HCT116 (cell line): ENCODE measurements at regions not wholly inside any gene's neighbourhood (a gene's known extent, or its start where the extent isn't known, plus 50 kb on each side); places are given as distances from the start of the nearest gene placed in this dataset.

Source experiments
- ATAC-seq: fragments of 200-7000 bp; cut with Tn5 transposase; 2 replicates; pipeline ENCODE4 v1.9.1; 2020; ENCODE audit warnings: mild to moderate bottlenecking, moderate library complexity
- BruUV-seq: library from RNA; stranded (reverse); fragments of 400-500 nt; replicated peaks from 2 replicates; lab custom pipeline; 2021; lab: Mats Ljungman, UMichigan
- CTCF ChIA-PET: fragments of 300-600 bp; sonication (Branson Sonifier 250); formaldehyde crosslinking; loops from one replicate; lab custom pipeline; 2021; ENCODE audit warnings: antibody characterized with exemption; lab: Charles Lee
- POLR2A ChIA-PET: fragments of 300-600, 350-600 bp; sonication (Branson Sonifier 250); formaldehyde crosslinking; loops from one replicate; lab custom pipeline; 2021; ENCODE audit warnings: antibody characterized with exemption; lab: Charles Lee
- RAD21 ChIA-PET, 2 experiments: fragments of 300-600 bp; sonication (Branson Sonifier 250); formaldehyde crosslinking; loops; one replicate each; lab custom pipeline; 2023; ENCODE audit warnings: low total read pairs in 2 of 2; ENCODE audit not compliant: uncharacterized antibody in 2 of 2, unreplicated experiment in 2 of 2, low non-redundant PET in 1 of 2; lab: Charles Lee
- DNase-seq: peaks from one replicate; pipeline ENCODE4 v3.0.0-alpha.2; 2010; ENCODE audit warnings: low read depth, low spot score
- H2AFZ ChIP-seq: fragments of 200-600 bp; shearing (Covaris generic), sonication (generic); 2 replicates; pipeline ENCODE4 v1.6.1; 2017; ENCODE audit warnings: low read depth, mixed run types, mixed read lengths, antibody characterized with exemption, low read length; ENCODE audit not compliant: poor library complexity, severe bottlenecking
- H3K27ac ChIP-seq: 2 replicates; pipeline ENCODE4 v1.5.1; 2012; ENCODE audit warnings: low read depth, low read length
- H3K27me3 ChIP-seq: fragments of 200-600 bp; sonication (generic); 2 replicates; pipeline ENCODE4 v1.6.1; 2016; ENCODE audit warnings: mixed run types, low read length, mixed read lengths; ENCODE audit not compliant: insufficient read depth
- H3K36me3 ChIP-seq, 2 experiments: fragments of 200-500 bp in 1 of 2; fragments of 200-600 bp in 1 of 2; sonication (Bioruptor generic) in 1 of 2; sonication (generic) in 1 of 2; 2 replicates each; pipeline versions ENCODE4 v1.5.1 to v1.6.1; 2014 to 2016; ENCODE audit warnings: low read length in 2 of 2, inconsistent platforms in 1 of 2, mixed read lengths in 1 of 2, mixed run types in 1 of 2; ENCODE audit not compliant: insufficient read depth in 2 of 2, control insufficient read depth in 1 of 2
- H3K4me1 ChIP-seq, 2 experiments: fragments of 200-600 bp in 1 of 2; sonication (generic) in 1 of 2; 2 replicates each; pipeline versions ENCODE4 v1.5.1 to v1.6.1; 2012 to 2017; ENCODE audit warnings: low read length in 2 of 2, inconsistent platforms in 1 of 2, mild to moderate bottlenecking in 1 of 2, mixed read lengths in 1 of 2, mixed run types in 1 of 2, moderate library complexity in 1 of 2; ENCODE audit not compliant: insufficient read depth in 2 of 2, control insufficient read depth in 1 of 2
- H3K4me2 ChIP-seq: fragments of 200-600 bp; sonication (generic); 2 replicates; pipeline ENCODE4 v1.6.1; 2017; ENCODE audit warnings: mixed run types, low read length, mixed read lengths
- H3K4me3 ChIP-seq, 2 experiments: fragments of 200-600 bp in 1 of 2; sonication (generic) in 1 of 2; replicated peaks in 1 of 2; 2 replicates each; pipeline ENCODE4 v1.5.1; 2011 to 2016; ENCODE audit warnings: low read length in 2 of 2, control low read depth in 1 of 2, low read depth in 1 of 2, mild to moderate bottlenecking in 1 of 2, mixed read lengths in 1 of 2, mixed run types in 1 of 2
- H3K79me2 ChIP-seq: fragments of 200-600 bp; sonication (generic); 2 replicates; pipeline ENCODE4 v1.6.1; 2017; ENCODE audit warnings: mild to moderate bottlenecking, mixed run types, low read length, moderate library complexity, mixed read lengths; ENCODE audit not compliant: insufficient read depth
- H3K9ac ChIP-seq: fragments of 200-600 bp; sonication (generic); 2 replicates; pipeline ENCODE4 v1.6.1; 2016; ENCODE audit warnings: low read length, mixed read lengths
- H3K9me2 ChIP-seq: fragments of 200-600 bp; sonication (generic), shearing (Covaris generic); 2 replicates; pipeline ENCODE4 v1.6.1; 2017; ENCODE audit warnings: mixed run types, mild to moderate bottlenecking, moderate library complexity; ENCODE audit not compliant: insufficient read depth
- H3K9me3 ChIP-seq, 2 experiments: fragments of 200-500 bp in 1 of 2; fragments of 200-600 bp in 1 of 2; sonication (Bioruptor generic) in 1 of 2; sonication (generic) in 1 of 2; 2 replicates each; pipeline ENCODE4 v1.6.1; 2014 to 2017; ENCODE audit warnings: low read length in 2 of 2, mixed read lengths in 2 of 2, inconsistent platforms in 1 of 2, low read depth in 1 of 2, mild to moderate bottlenecking in 1 of 2, mixed run types in 1 of 2, moderate library complexity in 1 of 2; ENCODE audit not compliant: control insufficient read depth in 1 of 2, insufficient read depth in 1 of 2
- H4K20me1 ChIP-seq: fragments of 200-600 bp; sonication (generic), shearing (Covaris generic); 2 replicates; pipeline ENCODE4 v1.6.1; 2017; ENCODE audit warnings: mixed run types, mild to moderate bottlenecking, moderate library complexity; ENCODE audit not compliant: insufficient read depth
- CBX3 ChIP-seq: IDR thresholded peaks from 2 replicates; pipeline ENCODE4 v1.6.1; 2012; ENCODE audit warnings: low read depth
- CEBPB ChIP-seq: IDR thresholded peaks from 2 replicates; pipeline ENCODE4 v1.6.1; 2012; ENCODE audit warnings: low read depth
- CTCF ChIP-seq, 3 experiments: fragments of 200-600 bp in 1 of 3; sonication (generic) in 1 of 3; IDR thresholded peaks in 2 of 3; conservative IDR thresholded peaks in 1 of 3; 2 replicates each; pipeline ENCODE4 v1.5.1; 2012 to 2017; ENCODE audit warnings: low read depth in 2 of 3, low read length in 2 of 3, antibody characterized with exemption in 1 of 3, borderline replicate concordance in 1 of 3, control low read depth in 1 of 3, mild to moderate bottlenecking in 1 of 3, mixed read lengths in 1 of 3, mixed run types in 1 of 3, moderate library complexity in 1 of 3; ENCODE audit not compliant: insufficient read depth in 1 of 3
- EZH2 ChIP-seq: fragments of 200-600 bp; sonication (generic); IDR thresholded peaks from 2 replicates; pipeline ENCODE4 v1.6.1; 2017; ENCODE audit warnings: antibody characterized with exemption, mixed run types
- EZH2phosphoT487 ChIP-seq: fragments of 200-600 bp; IDR thresholded peaks from 2 replicates; pipeline ENCODE4 v1.6.1; 2018; ENCODE audit warnings: antibody characterized with exemption, borderline replicate concordance
- POLR2AphosphoS5 ChIP-seq: IDR thresholded peaks from 2 replicates; pipeline ENCODE4 v1.6.1; 2011; ENCODE audit warnings: mild to moderate bottlenecking, low read depth, low read length, moderate library complexity
- RAD21 ChIP-seq: IDR thresholded peaks from 2 replicates; pipeline ENCODE4 v1.6.1; 2012; ENCODE audit warnings: low read depth, mild to moderate bottlenecking
- REST ChIP-seq: IDR thresholded peaks from 2 replicates; pipeline ENCODE4 v1.6.1; 2012; ENCODE audit warnings: low read depth
- SP1 ChIP-seq: IDR thresholded peaks from 2 replicates; pipeline ENCODE4 v1.6.1; 2012; ENCODE audit warnings: low read depth
- SRF ChIP-seq: IDR thresholded peaks from 2 replicates; pipeline ENCODE4 v1.6.1; 2012; ENCODE audit warnings: low read depth
- TCF7L2 ChIP-seq: IDR thresholded peaks from 2 replicates; pipeline ENCODE4 v1.7.0; 2011; ENCODE audit warnings: borderline replicate concordance, inconsistent platforms; ENCODE audit not compliant: insufficient read depth, insufficient read length; ENCODE audit errors: extremely low read depth
- intact Hi-C: fragments of 100-400 bp; cut with micrococcal nuclease; formaldehyde crosslinking; loops from 2 replicates; pipeline ENCODE4 v1.10.0; 2022
- TF ChIP-seq, protein P1 (sequence below): IDR thresholded peaks from 2 replicates; pipeline ENCODE4 v1.6.1; 2012
- TF ChIP-seq, protein P2 (sequence below): IDR thresholded peaks from 2 replicates; pipeline ENCODE4 v1.6.1; 2011; ENCODE audit warnings: mild to moderate bottlenecking, low read length, moderate library complexity; ENCODE audit not compliant: insufficient replicate concordance; ENCODE audit errors: extremely low read depth

- no peak for DNase-seq
Observed at GRCh38 chr1:118340928-118341910, 156.2 kb upstream of the SPAG17 start.

More at GRCh38 chr1:118340928-118341910, 156.2 kb upstream of the SPAG17 start:
- Histone ChIP-seq H3K36me3 (no peaks in the 10 kb centered on the region), H3K9me3 (peaks cover 0 to 8% of the 10 kb centered on the region in 2 experiments; a peak in 1 of 4 replicates), H3K9ac (no peak overlapping the region), H3K27ac (no peak overlapping the region), H3K4me1 (no peaks in the 10 kb centered on the region), H2AFZ (no peak overlapping the region), H3K4me2 (no peak overlapping the region), H3K9me2 (no peaks in the 10 kb centered on the region), H3K27me3 (no peaks in the 10 kb centered on the region), H4K20me1 (no peaks in the 10 kb centered on the region), H3K79me2 (no peaks in the 10 kb centered on the region), H3K4me3 (no peak overlapping the region)
- no peak for TF ChIP-seq EZH2phosphoT487
- no peak for TF ChIP-seq EZH2
- TF ChIP-seq CBX3: no peak
- TF ChIP-seq SP1: no peak
- TF ChIP-seq, protein P1, sequence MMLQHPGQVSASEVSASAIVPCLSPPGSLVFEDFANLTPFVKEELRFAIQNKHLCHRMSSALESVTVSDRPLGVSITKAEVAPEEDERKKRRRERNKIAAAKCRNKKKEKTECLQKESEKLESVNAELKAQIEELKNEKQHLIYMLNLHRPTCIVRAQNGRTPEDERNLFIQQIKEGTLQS: no peak
- TF ChIP-seq RAD21: no peak
- TF ChIP-seq SRF: no peak
- TF ChIP-seq POLR2AphosphoS5: no peak
- TF ChIP-seq REST: no peak
- TF ChIP-seq CEBPB: no peak
- TF ChIP-seq, protein P2, sequence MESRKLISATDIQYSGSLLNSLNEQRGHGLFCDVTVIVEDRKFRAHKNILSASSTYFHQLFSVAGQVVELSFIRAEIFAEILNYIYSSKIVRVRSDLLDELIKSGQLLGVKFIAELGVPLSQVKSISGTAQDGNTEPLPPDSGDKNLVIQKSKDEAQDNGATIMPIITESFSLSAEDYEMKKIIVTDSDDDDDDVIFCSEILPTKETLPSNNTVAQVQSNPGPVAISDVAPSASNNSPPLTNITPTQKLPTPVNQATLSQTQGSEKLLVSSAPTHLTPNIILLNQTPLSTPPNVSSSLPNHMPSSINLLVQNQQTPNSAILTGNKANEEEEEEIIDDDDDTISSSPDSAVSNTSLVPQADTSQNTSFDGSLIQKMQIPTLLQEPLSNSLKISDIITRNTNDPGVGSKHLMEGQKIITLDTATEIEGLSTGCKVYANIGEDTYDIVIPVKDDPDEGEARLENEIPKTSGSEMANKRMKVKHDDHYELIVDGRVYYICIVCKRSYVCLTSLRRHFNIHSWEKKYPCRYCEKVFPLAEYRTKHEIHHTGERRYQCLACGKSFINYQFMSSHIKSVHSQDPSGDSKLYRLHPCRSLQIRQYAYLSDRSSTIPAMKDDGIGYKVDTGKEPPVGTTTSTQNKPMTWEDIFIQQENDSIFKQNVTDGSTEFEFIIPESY: no peak
- no peak for TF ChIP-seq CTCF (IDR thresholded peaks at IDR 0.05 in 2 of 3, conservative IDR thresholded peaks at IDR 0.05 in 1 of 3; ENCODE audit: borderline replicate concordance in 1 of 3, insufficient read depth in 1 of 3, low read depth in 2 of 3, low read length in 2 of 3)
- TF ChIP-seq TCF7L2: no peak
- RAD21 ChIA-PET: no interaction called here
- intact Hi-C loops: no loop called here
- CTCF ChIA-PET: no interaction called here
- BruUV-seq: no TSS peak
- POLR2A ChIA-PET: no interaction called here
- no peak for ATAC-seq
